Ascending aorta (tissue), 2 donors: ENCODE measurements at regions not wholly inside any gene's neighbourhood (a gene's known extent, or its start where the extent isn't known, plus 50 kb on each side); places are given as distances from the start of the nearest gene placed in this dataset.
A peak's percentile ranks its signal among the peaks of the same experiment; 100 is the strongest.

Source experiments
- DNase-seq, 2 donors: peaks; one replicate each; pipeline ENCODE4 v3.0.0-alpha.2; 2019; ENCODE audit warnings: low spot score in 2 of 2
- H3K27ac ChIP-seq, 2 donors: fragments of 200-600 bp; sonication (generic); one replicate each; pipeline ENCODE4 v1.5.1; 2016 to 2017; ENCODE audit warnings: mild to moderate bottlenecking in 1 of 2
- H3K27me3 ChIP-seq: fragments of 200-600 bp; sonication (generic); one replicate; pipeline ENCODE4 v1.5.1; 2017
- H3K36me3 ChIP-seq, 2 donors: fragments of 200-600 bp; sonication (generic); one replicate each; pipeline ENCODE4 v1.5.1; 2016
- H3K4me1 ChIP-seq, 2 donors: fragments of 200-600 bp; sonication (generic); one replicate each; pipeline ENCODE4 v1.5.1; 2016 to 2017; ENCODE audit warnings: mild to moderate bottlenecking in 1 of 2
- H3K4me3 ChIP-seq, 2 donors: fragments of 200-600 bp; sonication (generic); one replicate each; pipeline ENCODE4 v1.5.1; 2016 to 2017; ENCODE audit warnings: mild to moderate bottlenecking in 1 of 2
- H3K9me3 ChIP-seq, 2 donors: fragments of 200-600 bp; sonication (generic); one replicate each; pipeline ENCODE4 v1.5.1; 2016
- intact Hi-C: fragments of 100-400 bp; cut with DNase I; formaldehyde crosslinking; loops from one replicate; pipeline ENCODE4 v1.15.1; 2023
- TF ChIP-seq, protein P1 (sequence below), 3 experiments: fragments of 200-600 bp in 2 of 3; fragments of 450-650 bp in 1 of 3; sonication (generic) in 2 of 3; IDR thresholded peaks; one replicate each; pipeline ENCODE4 v1.5.1; 2016 to 2019; ENCODE audit warnings: antibody characterized with exemption in 3 of 3, mild to moderate bottlenecking in 1 of 3, moderate library complexity in 1 of 3

GRCh38 chr2:121999264-121999663 is 243.8 kb downstream of the TSN start:
- no peaks in the 10 kb centered on the region for H3K4me1 ChIP-seq
- no peak for DNase-seq
- TF ChIP-seq, protein P1, sequence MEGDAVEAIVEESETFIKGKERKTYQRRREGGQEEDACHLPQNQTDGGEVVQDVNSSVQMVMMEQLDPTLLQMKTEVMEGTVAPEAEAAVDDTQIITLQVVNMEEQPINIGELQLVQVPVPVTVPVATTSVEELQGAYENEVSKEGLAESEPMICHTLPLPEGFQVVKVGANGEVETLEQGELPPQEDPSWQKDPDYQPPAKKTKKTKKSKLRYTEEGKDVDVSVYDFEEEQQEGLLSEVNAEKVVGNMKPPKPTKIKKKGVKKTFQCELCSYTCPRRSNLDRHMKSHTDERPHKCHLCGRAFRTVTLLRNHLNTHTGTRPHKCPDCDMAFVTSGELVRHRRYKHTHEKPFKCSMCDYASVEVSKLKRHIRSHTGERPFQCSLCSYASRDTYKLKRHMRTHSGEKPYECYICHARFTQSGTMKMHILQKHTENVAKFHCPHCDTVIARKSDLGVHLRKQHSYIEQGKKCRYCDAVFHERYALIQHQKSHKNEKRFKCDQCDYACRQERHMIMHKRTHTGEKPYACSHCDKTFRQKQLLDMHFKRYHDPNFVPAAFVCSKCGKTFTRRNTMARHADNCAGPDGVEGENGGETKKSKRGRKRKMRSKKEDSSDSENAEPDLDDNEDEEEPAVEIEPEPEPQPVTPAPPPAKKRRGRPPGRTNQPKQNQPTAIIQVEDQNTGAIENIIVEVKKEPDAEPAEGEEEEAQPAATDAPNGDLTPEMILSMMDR (IDR thresholded peaks at IDR 0.05): no peak
- H3K36me3 ChIP-seq: no peaks in the 10 kb centered on the region
- intact Hi-C loops: no loop called here
- H3K9me3 ChIP-seq: no peaks in the 10 kb centered on the region
- no peak overlapping the region for H3K4me3 ChIP-seq
- no peak overlapping the region for H3K27ac ChIP-seq
- H3K27me3 ChIP-seq: no peaks in the 10 kb centered on the region

GRCh38 chr2:122000556-122001340 is 245.3 kb downstream of the TSN start:
- Histone ChIP-seq H3K4me1 (no peaks in the 10 kb centered on the region), H3K36me3 (no peaks in the 10 kb centered on the region), H3K27ac (no peak overlapping the region), H3K4me3 (no peak overlapping the region), H3K9me3 (no peaks in the 10 kb centered on the region), H3K27me3 (no peaks in the 10 kb centered on the region)
- intact Hi-C loops: no loop called here
- no peak for DNase-seq
- TF ChIP-seq, protein P1 (IDR thresholded peaks at IDR 0.05): no peak

DNA sequence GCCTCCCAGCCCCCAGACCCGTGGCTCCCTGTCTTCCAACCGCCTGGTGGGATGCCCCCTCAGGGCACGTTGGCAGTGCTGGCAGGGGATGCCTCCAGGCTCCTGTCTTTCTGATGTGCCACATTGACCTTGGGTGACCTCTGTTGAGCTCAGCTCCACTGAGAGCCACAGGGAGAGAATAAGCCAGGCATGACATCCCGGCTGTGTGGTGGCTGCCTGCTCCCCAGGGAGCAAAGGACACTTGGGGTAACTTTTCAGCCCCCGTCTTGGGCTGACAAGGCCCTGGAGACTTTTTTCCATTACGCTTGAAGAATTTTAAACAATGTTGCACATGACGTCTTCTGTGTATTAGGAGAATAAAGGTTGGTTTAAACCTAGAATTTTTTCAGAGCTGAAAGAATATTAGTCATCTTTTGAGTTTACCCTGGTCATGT is 246.0 kb downstream of the TSN start:
- DNase-seq: no peak
- intact Hi-C loops: no loop called here
- TF ChIP-seq, protein P1 (IDR thresholded peaks at IDR 0.05): no peak

GRCh38 chr2:122003196-122003940 is 247.9 kb downstream of the TSN start:
- Histone ChIP-seq H3K9me3 (no peaks in the 10 kb centered on the region), H3K27me3 (no peaks in the 10 kb centered on the region), H3K4me1 (no peaks in the 10 kb centered on the region), H3K4me3 (no peak overlapping the region), H3K27ac (no peak overlapping the region), H3K36me3 (no peaks in the 10 kb centered on the region)
- TF ChIP-seq, protein P1 (IDR thresholded peaks at IDR 0.05): no peak
- intact Hi-C loops: no loop called here
- no peak for DNase-seq

More for the DNA sequence above, 246.0 kb downstream of the TSN start:
- H3K27me3 ChIP-seq: no peaks in the 10 kb centered on the region
- no peak overlapping the region for H3K27ac ChIP-seq
- no peaks in the 10 kb centered on the region for H3K9me3 ChIP-seq
- H3K4me1 ChIP-seq: no peaks in the 10 kb centered on the region
- no peak overlapping the region for H3K4me3 ChIP-seq
- H3K36me3 ChIP-seq: no peaks in the 10 kb centered on the region

DNA sequence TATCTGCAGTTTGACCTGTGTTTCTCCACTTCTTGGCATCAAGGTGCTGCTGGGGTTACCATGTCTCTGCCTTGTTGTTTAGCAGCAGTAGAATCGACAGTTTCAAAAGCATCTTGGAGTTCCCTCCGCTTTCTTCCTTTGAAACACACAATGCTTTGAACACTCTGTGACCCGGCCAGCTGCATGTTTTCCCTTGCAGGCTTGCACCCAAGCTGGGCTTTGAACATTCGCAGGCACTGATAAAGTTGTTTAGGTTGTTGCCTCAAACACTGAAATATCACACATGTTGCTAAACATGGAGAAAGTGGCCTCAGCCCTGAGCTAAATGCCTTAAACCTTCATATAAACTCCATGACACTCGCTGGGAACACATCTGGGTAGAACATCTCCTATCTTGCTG is 251.7 kb downstream of the TSN start:
- no peak overlapping the region for H3K27ac ChIP-seq
- TF ChIP-seq, protein P1 (IDR thresholded peaks at IDR 0.05): no peak

More for the DNA sequence above, 251.7 kb downstream of the TSN start:
- Histone ChIP-seq H3K4me1 (no peaks in the 10 kb centered on the region), H3K4me3 (no peak overlapping the region), H3K9me3 (no peaks in the 10 kb centered on the region), H3K36me3 (no peaks in the 10 kb centered on the region), H3K27me3 (no peaks in the 10 kb centered on the region)
- intact Hi-C loops: no loop called here
- DNase-seq: peak in 1 of 2 donors; percentile 5
